ENCODE measurements at regions not wholly inside any gene's neighbourhood (a gene's known extent, or its start where the extent isn't known, plus 50 kb on each side); places are given as distances from the start of the nearest gene placed in this dataset.
"Not testable (repeated sequence)": the region's sequence is repeated elsewhere in the genome, so short reads cannot be mapped to it uniquely, and the experiment has no call there.

DNA sequence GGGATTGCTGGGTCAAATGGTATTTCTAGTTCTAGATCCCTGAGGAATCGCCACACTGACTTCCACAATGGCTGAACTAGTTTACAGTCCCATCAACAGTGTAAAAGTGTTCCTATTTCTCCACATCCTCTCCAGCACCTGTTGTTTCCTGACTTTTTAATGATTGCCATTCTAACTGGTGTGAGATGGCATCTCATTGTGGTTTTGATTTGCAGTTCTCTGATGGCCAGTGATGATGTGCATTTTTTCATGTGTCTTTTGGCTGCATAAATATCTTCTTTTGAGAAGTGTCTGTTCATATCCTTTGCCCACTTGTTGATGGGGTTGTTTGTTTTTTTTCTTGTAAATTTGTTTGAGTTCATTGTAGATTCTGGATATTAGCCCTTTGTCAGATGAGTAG, 220.3 kb downstream of the NPR3 start:
- not testable (repeated sequence) for DNase-seq

DNA sequence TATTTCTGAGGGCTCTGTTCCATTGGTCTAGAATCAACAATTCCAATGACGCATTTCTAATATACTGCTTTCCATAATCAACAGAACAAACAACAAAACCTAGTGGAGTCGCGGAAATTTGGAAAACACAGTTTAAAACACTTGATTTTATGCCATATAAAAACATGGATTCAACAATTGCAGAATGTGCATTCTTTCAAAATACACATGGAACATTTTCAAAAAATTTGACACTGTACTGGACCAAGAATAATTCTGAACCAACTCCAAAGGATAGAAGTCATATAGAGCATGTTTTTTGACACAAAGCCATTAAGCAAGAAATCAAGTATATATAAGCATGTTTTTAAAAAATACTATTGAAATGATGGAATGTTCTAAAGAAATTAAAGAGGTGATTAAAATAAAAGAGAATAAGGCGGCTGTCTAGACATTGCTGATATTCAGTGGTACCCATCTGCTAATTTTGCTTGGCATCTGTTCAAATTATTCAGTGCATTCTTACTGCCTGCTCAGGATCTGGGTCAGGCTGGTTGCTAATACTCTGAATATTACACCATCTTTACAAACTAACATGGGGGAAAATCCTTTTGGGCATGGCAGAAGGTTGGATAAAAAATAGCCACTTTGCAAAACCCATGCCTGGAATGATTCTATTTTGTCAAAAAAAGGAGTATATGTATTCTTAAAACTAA, 221.3 kb downstream of the NPR3 start:
- peak; percentile 17 for DNase-seq

DNA sequence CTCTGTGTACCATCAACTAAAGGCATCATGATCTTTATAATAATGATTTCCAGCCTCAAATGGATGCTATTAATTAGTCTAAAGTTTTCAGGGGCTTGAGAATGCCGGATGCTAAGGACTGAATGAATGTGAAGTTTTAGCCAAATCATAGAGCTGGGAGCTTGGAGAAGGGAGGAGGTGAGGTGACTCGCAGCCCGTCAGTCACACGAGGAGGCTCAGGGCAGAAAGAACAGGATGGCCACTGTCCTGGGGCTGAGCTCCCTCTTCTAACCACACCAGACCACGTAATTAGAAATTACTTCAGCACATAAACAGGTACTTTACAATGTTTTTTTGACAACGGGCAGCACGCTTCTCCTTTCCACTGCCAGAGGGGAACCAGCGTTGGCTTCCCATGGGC, 222.6 kb downstream of the NPR3 start:
- no peak for DNase-seq

DNA sequence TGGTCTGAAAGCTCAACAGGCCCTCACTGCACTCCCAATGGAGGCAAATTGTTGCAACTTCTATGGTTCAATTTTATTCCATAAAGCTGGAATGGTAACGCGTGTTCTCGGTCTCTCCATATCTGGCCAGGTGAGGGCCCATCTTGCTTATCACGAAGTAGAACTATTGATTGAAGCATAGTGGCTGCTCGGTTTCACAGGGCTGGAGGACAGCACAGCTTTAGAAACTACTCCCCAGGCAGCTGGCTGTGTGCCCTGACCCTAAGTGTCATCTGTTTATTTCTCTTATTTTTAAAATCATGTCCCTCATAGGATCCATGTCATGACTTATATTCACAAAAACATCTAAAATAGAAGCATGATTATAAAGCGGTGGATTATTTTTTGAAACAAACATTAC, 223.4 kb downstream of the NPR3 start:
- DNase-seq: no peak

DNA sequence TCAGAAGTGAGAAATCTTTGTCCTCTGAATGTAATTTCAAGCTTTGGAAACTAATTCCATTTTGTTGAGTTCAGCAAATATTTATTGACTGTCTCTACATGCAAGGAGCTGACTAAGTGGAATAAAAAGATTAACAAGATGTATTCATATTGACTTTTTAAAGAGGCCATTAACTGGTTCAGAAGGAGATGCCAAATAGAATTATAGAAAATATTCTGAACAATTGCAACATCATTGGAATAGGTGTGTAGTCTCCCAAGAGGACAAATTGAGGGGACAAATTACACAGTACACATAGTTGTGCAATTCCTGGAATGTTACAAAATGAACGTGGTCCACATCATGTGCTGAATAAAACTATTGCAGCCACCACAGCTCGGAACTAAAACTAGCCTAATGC, 224.2 kb downstream of the NPR3 start:
- DNase-seq: no peak

DNA sequence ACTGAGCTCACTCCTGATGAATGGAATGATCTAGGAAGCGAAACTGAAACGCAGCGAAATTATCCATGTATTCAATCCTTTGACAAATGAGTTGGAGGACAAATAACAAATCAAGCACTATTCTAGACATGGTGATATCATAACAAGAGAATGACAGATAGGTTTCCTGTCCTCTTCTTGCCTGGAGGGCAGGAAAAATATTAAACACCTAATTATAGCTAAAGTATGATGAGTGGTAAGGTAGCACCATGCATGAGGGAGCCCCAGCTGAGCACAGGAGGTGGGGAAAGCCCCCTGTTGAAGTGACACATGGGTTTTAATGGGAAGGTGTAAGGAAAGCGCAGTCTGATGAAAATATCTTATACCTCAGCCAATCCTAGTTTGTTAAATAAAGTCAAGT, 225.2 kb downstream of the NPR3 start:
- DNase-seq: no peak

DNA sequence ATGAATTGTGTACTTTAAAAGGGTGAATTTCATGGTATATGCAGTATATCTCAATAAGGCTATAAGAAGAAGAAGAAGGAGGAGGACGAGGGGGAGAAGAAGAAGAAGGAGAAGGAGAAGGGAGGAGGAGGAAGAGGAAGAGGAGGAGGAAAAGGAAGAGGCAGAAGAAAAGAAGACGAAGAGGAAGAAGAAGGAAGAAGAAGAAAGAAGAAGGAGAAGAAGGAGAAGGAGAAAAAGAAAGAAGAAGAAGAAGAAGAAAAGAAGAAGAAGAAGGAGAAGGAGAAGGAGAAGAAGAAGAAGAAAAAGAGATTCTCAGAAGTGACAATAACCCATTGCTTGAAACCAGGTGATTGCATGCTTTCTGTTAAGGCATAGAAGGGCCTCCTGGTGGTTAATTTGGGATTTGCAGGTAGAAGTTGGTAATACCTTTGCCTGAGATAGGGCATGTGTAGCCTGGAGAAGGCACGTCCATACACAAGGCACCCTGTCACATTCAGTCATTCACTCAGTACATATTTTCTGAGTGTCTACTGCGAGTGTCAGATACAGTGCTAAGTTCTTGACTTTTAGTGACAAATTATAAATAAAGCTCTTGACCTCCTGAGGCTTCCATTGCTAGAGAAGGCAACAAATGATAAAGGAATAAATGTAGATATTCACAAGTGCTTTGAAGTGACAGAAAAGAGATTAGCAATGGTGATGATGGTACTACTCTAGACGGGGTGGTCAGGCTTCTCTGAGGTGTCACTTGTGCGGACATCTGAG, 231.3 kb downstream of the NPR3 start:
- no peak for DNase-seq

DNA sequence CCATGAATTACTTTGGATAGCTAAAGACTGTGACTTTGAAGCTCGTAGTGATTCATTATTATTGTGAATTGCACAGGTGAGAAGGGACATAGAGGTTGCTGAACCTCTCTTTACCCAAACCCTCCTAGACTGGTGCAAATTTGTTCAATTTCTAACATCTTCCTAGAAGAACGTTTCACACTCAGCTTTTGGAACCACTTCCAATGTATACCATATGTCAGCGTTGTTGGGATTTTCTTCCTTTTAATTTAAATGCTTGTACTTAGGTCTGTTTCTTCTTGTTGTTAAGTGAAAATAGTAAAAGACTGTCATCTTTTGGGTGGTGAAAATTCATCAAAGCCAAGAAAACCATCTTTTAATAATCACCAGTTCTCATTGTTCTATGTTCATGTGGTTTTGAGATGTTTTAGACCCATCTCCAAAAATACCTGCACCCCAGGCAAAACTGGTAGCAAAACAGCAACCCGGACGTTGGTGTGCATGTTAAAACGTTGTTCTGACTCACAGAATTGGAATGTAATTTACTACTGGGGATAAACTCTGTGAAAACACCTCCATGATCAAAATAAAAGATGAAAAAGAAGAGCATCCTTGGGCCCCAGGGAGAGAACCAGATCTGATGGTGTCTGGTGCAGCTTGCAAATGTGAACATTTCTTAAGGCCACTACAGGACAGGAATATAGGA, 238.3 kb downstream of the NPR3 start:
- DNase-seq: no peak

DNA sequence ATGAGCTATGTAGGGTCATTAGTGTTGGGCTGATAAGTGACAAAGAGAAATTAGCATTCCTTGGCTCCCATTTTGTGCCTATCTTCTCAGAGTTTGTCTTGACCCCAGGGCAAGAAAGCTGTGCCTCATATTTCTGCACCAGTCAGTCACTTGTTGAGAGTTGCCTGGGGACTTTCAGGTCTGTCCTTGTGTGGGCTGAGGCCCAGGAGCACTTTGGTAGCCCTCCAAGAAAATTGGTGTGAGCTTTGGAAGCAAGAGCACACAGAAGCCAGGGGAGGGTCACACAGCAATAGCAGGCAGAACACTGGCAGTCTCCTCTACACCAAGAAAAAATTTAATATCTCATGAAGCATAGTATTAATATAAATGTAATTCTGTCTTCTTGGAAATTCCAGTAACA, 239.9 kb downstream of the NPR3 start:
- no peak for DNase-seq

DNA sequence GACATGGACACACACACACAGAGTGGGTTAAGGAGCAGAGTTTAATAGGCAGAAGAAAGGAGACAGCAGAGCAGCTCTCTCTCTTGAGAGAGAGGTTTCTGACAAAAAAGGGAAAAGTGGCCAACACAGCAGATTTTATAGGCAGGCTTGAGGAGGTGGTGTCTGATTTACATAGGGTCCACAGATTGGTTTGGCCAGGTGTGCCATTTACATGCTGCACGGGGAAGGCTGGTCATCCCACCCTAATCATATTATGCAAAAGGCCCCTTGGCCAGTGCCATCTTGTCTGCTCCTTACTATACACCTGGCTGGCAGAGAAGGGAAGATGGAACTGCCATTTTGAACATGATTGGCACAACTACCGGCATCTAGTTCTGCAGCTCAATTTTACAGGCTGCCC, 240.8 kb downstream of the NPR3 start:
- DNase-seq: no peak

DNA sequence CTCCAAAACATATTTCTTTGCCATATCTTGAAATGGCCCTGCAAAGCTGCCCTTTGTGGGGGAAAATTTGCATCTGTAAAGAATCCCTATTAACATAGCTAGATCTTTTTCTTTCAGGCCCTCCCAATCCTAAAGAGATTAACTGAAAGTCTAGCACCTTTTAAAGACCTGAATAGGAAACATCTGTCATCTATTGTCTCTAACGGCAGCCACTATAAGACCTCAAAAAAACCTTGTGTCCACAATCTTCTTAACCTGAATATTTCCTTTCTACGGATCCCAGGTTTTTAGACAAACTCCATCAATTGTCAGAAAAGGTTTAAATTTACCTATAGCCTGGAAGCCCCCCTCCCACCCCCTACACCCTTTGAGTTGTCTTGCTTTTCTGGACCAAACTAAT, 241.3 kb downstream of the NPR3 start:
- DNase-seq: not testable (repeated sequence)

DNA sequence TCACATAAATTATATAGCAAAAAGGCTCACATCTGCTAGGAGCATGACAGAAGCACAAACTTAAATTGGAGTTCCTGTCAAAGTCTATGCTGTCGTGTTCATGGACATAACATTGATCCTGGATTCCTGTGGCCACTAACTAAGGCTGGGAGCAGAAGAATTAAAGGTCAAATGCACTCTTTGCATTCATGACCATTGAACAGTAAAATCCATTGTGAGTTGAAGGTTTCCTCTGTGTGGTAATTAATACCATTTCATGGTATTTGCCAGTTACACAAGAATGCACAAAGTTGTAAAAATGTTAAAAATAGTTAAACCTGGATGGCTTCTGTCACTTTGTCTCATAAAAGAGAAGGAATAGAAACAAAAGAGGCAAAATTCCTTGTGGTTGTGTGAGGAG, 242.6 kb downstream of the NPR3 start:
- no peak for DNase-seq

DNA sequence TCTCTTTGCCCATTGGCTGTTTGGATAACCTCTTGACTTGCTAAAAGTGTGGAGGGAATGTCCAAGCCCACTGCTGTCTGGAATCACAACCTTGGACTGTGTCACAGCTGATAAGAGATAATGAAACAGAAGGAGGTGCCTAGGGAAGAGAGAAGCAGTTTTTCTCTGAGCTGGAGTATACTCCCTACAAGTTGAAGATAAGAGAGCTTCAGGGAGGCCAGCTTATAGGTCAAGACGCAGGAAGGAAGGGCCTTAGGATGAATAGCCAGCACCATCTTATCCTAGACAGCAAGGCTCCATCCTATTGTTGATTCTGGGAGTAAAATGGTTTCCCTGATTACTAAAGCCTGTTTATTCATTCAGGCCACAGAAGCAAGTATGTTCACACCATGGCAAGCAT, 244.7 kb downstream of the NPR3 start:
- DNase-seq: no peak

DNA sequence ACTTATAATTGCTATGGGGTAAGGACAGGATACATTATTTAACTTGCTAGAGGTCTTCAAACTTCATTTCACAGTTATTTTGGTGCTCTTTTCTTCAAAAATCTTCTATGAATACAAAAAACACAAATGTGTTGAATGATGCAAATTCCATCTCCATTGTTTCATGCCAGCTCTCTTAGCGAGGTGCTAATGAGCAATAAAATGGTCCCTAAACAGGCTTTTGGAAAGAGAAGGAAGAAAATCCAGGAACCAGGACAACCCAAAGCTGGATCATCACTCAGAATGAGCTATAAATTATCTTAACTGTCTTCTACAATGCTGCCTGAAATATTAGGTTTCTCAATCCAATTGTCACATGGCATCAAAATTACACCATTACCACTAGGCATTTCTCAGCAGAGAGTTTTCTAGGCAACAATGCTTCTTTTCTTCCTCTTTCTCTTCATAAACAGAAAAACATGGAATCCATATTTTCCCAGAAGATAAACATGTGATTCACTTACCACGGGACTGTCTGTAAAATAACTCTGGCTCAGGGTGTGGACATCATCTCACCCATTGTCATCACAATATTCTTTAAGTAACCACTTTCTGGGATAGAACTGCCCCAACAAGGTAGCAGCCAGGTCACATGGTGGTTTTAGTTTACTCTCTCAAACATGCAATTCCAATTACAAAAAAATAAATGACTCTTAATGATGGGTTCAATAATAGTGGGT, 249.4 kb downstream of the NPR3 start:
- DNase-seq: peak; percentile 37

DNA sequence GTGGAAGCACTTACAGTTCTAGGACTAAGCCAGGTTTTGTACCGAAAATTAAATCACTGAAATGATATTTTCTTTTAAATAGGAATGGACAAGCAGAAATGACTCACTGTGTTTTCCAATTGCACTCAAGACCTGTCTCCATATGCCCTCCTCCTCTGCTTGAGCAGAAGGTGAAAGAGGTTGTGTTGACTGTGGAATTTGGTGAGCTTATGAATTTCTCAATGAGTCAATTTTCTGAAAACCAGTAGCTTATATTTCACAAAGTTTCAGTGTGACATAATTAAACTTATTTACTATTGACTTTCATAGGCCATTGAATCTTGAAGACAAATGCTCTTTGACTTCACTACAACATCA, 249.9 kb downstream of the NPR3 start:
- DNase-seq: no peak

DNA sequence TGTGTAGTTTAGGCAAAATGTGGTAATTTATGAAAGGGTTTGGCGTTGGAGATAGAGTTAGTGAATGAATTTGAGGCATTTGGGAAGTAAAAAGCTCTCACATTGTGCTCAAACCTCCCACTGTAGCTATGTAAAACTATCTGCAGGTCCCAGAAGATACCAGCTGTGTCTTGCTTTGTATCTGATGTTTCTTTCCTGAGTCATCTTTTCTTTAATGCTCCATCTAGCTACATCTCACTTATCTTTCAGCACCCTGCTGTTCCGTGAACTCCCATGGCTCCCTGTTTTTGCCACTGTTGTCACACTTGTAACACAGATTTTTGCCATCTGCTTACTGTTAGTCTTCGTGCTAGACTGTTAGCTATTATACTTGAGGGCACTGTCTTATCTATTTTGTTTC, 253.1 kb downstream of the NPR3 start:
- peak; percentile 76 for DNase-seq

DNA sequence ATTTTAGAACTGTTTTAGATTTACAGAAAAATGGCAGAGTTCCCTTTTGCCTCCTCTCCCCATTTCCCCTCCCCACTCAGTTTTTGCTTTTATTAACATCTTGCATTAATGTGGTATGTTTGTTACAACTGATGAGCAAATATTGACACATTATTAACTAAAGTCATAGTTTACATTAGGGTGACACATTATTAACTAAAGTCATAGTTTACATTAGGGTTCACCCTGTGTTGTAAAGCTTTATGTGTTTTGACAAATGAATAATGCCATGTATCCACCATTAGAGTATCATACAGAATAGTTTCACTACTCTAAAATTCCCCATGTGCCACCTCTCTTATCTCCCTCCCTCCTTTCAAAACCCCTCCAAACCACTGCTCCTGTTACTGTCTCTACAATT, 262.5 kb downstream of the NPR3 start:
- DNase-seq: no peak

DNA sequence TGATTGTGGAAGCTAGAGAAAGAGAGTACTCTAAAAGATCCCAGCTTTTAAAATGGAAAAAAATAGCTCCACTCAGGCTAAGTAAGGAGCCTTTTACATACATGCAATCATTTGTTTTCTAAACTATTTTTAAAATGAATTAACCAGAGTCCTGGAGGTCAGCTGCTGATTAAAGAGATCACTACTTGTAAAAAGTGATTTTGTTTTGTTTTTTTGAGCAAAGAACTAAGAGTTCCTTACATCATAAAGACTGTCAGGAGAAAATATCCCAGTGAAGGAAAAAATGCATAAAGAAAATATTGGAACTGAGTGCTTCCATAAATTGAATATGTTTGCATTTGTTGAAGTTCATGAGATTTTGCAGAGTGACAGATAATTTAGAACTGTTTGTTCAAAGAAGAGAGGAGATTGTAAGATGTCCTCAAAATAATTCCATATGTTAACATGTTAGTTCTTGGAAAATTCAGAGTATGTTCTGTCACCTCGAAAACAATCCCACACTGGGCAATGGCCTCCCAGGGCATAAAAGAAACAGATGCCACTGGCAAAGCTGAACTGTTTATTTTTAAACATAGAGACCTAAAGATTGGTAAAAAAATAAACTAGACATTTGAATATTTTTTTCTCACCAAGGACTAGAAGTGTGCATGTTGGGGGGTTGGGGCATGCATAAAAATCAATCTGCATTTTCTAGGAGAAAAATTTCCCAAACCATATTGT, 264.7 kb downstream of the NPR3 start:
- peak; percentile 45 for DNase-seq

DNA sequence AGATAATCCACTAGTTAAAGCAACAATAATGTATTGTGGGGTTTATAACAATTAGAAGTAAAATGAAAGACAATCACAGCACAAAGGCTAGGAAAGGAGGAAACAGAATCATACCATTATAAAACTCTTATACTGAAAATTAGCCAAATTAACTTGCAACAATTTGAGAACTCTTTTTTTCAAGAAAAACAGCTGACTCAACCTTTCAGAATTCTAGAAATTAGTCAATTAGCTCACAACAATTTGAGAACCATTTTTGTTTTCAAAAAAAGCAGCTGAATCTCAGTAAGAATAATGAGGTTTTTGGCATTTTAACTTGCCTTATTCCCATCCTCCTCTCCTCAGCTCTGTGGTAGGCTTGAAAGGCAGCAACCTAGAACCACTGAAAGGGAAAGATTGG, 269.9 kb downstream of the NPR3 start:
- no peak for DNase-seq

DNA sequence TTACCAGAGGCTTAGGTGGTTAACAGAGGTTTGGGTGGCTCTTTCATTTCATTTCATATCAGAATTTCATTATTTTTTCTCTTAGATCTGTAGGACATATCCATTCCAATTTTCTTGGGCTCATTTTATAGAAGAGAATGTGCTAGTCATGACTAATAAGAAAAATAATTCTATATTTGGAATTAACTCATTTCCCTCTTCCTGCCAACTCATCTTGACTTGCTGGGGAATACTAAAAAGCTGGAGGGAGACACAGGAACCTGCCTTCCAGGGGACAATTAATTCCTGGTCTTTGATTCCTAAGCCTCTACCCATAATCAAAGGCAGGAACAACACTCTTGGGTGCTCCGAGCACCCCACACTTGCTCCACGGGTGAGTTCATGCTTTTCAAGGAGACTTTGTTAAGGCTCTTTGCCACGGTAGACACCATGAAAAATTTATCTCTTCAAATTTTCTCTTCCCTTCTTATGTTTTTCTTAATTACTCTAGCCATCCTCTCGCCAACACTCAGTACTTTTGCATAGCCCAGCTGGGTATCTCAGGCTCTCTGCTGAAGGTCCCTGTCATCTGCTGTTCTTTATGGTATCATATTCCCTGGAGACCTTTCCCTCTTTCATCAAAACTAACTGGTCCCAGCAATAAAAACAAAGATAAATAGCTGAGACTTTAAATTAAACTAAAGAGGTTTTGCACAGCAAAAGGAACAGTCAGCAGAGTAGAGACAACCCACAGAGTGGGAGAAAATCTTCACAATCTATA, 273.9 kb downstream of the NPR3 start:
- DNase-seq: peak; percentile 85

DNA sequence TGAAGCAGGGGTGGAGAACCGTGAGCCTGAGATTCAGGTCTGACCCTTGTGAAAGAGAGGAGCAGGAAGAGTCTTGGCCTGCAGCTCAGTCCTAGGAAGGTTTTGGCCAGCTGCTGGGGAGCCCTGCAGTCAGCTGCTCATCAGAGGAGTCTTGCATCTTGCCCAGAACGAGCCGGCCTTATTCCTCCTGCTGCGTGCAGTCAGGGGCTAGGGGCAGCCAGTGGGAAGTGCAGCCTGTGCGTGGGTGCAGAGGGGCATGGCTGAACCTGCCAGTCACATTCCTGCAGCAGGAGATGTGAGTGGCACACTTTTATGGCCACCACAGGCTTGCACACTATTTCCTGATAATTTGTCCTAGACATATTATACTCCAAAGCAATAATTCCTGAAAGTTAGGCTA, 278.7 kb downstream of the NPR3 start:
- DNase-seq: no peak
